PC-9 (cell line): ENCODE measurements at regions not wholly inside any gene's neighbourhood (a gene's known extent, or its start where the extent isn't known, plus 50 kb on each side); places are given as distances from the start of the nearest gene placed in this dataset.

ENCODE experiments used
- BruUV-seq: library from RNA; stranded (reverse); fragments of 400-500 nt; replicated peaks from 2 replicates; lab custom pipeline; 2021; lab: Mats Ljungman, UMichigan
- CTCF ChIA-PET: fragments of 300-600 bp; sonication (Branson Sonifier 250); formaldehyde crosslinking; loops from one replicate; lab custom pipeline; 2022; ENCODE audit warnings: antibody characterized with exemption; lab: Charles Lee
- POLR2A ChIA-PET: fragments of 300-600 bp; sonication (Branson Sonifier 250); formaldehyde crosslinking; loops from one replicate; lab custom pipeline; 2022; ENCODE audit warnings: antibody characterized with exemption; ENCODE audit not compliant: unreplicated experiment; lab: Charles Lee
- DNase-seq, 2 experiments: peaks; one replicate each; pipeline versions ENCODE4 v3.0.0 to v3.0.0-alpha.2; 2015 to 2022; ENCODE audit warnings: mixed read lengths in 1 of 2
- H2AFZ ChIP-seq: fragments of 200-600 bp; sonication (generic); 2 replicates; pipeline ENCODE4 v1.8.1; 2017; ENCODE audit warnings: antibody characterized with exemption
- H3F3A ChIP-seq: fragments of 200-600 bp; sonication (generic); 2 replicates; pipeline ENCODE4 v1.8.1; 2017; ENCODE audit warnings: antibody characterized with exemption, mild to moderate bottlenecking, low read depth; ENCODE audit not compliant: insufficient read depth
- H3K27ac ChIP-seq: fragments of 200-600 bp; sonication (generic); 2 replicates; pipeline ENCODE4 v1.6.1; 2016; ENCODE audit warnings: mixed run types
- H3K27me3 ChIP-seq: fragments of 200-600 bp; sonication (generic); 2 replicates; pipeline ENCODE4 v1.6.1; 2016; ENCODE audit warnings: low read depth, mixed run types; ENCODE audit not compliant: insufficient read depth
- H3K36me3 ChIP-seq: fragments of 200-600 bp; sonication (generic); 2 replicates; pipeline ENCODE4 v1.6.1; 2016; ENCODE audit warnings: low read depth, mixed run types
- H3K4me1 ChIP-seq: fragments of 200-600 bp; sonication (generic); replicated peaks from 2 replicates; pipeline ENCODE4 v1.6.1; 2016; ENCODE audit warnings: mixed run types; ENCODE audit not compliant: insufficient read depth
- H3K4me2 ChIP-seq: fragments of 200-600 bp; sonication (generic); 2 replicates; pipeline ENCODE4 v1.6.1; 2017; ENCODE audit warnings: mixed run types
- H3K4me3 ChIP-seq: fragments of 200-600 bp; sonication (generic); 2 replicates; pipeline ENCODE4 v1.6.1; 2016; ENCODE audit warnings: mixed run types
- H3K79me2 ChIP-seq: fragments of 200-600 bp; sonication (generic); 2 replicates; pipeline ENCODE4 v1.6.1; 2017; ENCODE audit warnings: low read depth, mixed run types
- H3K9me2 ChIP-seq: fragments of 200-600 bp; sonication (generic); 2 replicates; pipeline ENCODE4 v1.8.1; 2017; ENCODE audit warnings: mild to moderate bottlenecking; ENCODE audit not compliant: insufficient read depth
- H3K9me3 ChIP-seq: fragments of 200-600 bp; sonication (generic); 2 replicates; pipeline ENCODE4 v1.8.1; 2016; ENCODE audit warnings: low read depth; ENCODE audit not compliant: insufficient read depth
- H4K20me1 ChIP-seq: fragments of 200-600 bp; sonication (generic); 2 replicates; pipeline ENCODE4 v1.8.1; 2017; ENCODE audit not compliant: insufficient read depth
- CTCF ChIP-seq: fragments of 200-600 bp; sonication (generic); conservative IDR thresholded peaks from 2 replicates; pipeline ENCODE4 v1.6.1; 2017; ENCODE audit warnings: mixed run types, antibody characterized with exemption, mild to moderate bottlenecking, moderate library complexity
- EZH2 ChIP-seq: fragments of 200-600 bp; sonication (generic); IDR thresholded peaks from 2 replicates; pipeline ENCODE4 v1.8.0; 2017; ENCODE audit warnings: antibody characterized with exemption, low read depth
- intact Hi-C: fragments of 100-400 bp; cut with micrococcal nuclease; formaldehyde crosslinking; loops from one replicate; pipeline ENCODE4 v1.10.0; 2022; ENCODE audit not compliant: unreplicated experiment

GRCh38 chr7:47724335-47724982, 142.5 kb upstream of the TNS3 start:
- H3K79me2 ChIP-seq, result no peaks in the 10 kb centered on the region
- peak overlapping the region; percentile 16; the same call in 1 of the 2 replicates for H3K4me3 ChIP-seq
- peak overlapping the region; percentile 94 for H3K27ac ChIP-seq
- no peaks in the 10 kb centered on the region for H3K9me3 ChIP-seq
- ChIA-PET CTCF (no interaction called here), POLR2A (interaction anchor here (1.0 kb wide), 1 partner anchor 39 kb away, joined by 3 read pairs; no protein-coding TSS in a partner anchor)
- peaks cover 30% of the 10 kb centered on the region for H3K4me1 ChIP-seq
- DNase-seq, result peak; percentile 67 to 90
- H2AFZ ChIP-seq, result no peak overlapping the region
- H4K20me1 ChIP-seq, result no peaks in the 10 kb centered on the region
- intact Hi-C loops, result loop anchor here (1.0 kb wide), 1 partner anchor 31 kb away; no protein-coding TSS in a partner anchor
- no peaks in the 10 kb centered on the region for H3K27me3 ChIP-seq
- TF ChIP-seq CTCF, result no peak
- TF ChIP-seq EZH2, result no peak
- no peaks in the 10 kb centered on the region for H3K9me2 ChIP-seq
- no TSS peak for BruUV-seq
- H3K36me3 ChIP-seq, result no peaks in the 10 kb centered on the region
- H3F3A ChIP-seq, result peaks cover 26% of the 10 kb centered on the region
- peak overlapping the region; percentile 67 for H3K4me2 ChIP-seq

GRCh38 chr7:47722126-47722525, 140.2 kb upstream of the TNS3 start:
- intact Hi-C loops, result no loop called here
- CTCF ChIA-PET, result no interaction called here

DNA sequence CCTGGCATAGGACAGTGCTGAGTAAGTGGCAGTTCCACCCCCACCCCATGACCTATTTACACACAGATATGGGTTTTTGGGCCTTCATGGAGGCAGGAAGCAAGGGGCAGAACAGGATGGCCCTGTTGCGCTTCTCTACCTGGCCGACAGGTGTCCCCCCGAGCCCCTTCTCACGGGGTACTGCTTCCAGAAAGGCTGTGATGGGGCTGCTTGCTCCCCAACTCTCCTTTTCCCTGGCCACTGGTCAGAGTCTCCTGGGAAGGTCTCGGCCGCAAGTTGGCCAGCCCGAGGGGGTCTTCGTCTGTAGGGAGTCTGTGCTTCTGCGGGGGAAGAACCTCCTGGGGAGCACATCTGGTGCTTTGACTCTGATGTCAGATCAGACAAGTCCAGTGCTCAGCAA, 139.8 kb upstream of the TNS3 start:
- no peak overlapping the region for H3K27ac ChIP-seq
- CTCF ChIA-PET, result no interaction called here
- POLR2A ChIA-PET, result no interaction called here

More at GRCh38 chr7:47722126-47722525, 140.2 kb upstream of the TNS3 start:
- no peak overlapping the region for H3K4me3 ChIP-seq
- TF ChIP-seq EZH2, result no peak
- TF ChIP-seq CTCF, result no peak
- H3K9me2 ChIP-seq, result no peaks in the 10 kb centered on the region
- no peaks in the 10 kb centered on the region for H3K9me3 ChIP-seq
- H3K36me3 ChIP-seq, result no peaks in the 10 kb centered on the region
- no peaks in the 10 kb centered on the region for H4K20me1 ChIP-seq
- H3K4me1 ChIP-seq, result peaks cover 30% of the 10 kb centered on the region
- H3K79me2 ChIP-seq, result no peaks in the 10 kb centered on the region
- DNase-seq, result no peak
- BruUV-seq, result no TSS peak
- no peak overlapping the region for H3K4me2 ChIP-seq
- peaks cover 26% of the 10 kb centered on the region for H3F3A ChIP-seq
- no peak overlapping the region for H3K27ac ChIP-seq
- H2AFZ ChIP-seq, result no peak overlapping the region
- no peaks in the 10 kb centered on the region for H3K27me3 ChIP-seq
- POLR2A ChIA-PET, result no interaction called here

More for the DNA sequence above, 139.8 kb upstream of the TNS3 start:
- BruUV-seq, result no TSS peak
- Histone ChIP-seq H3F3A (peaks cover 26% of the 10 kb centered on the region), H2AFZ (no peak overlapping the region), H3K79me2 (no peaks in the 10 kb centered on the region), H3K4me1 (peaks cover 29% of the 10 kb centered on the region), H3K4me2 (no peak overlapping the region), H3K27me3 (no peaks in the 10 kb centered on the region), H3K9me3 (no peaks in the 10 kb centered on the region), H3K36me3 (no peaks in the 10 kb centered on the region), H4K20me1 (no peaks in the 10 kb centered on the region), H3K9me2 (no peaks in the 10 kb centered on the region), H3K4me3 (no peak overlapping the region)
- TF ChIP-seq CTCF (no peak), EZH2 (no peak)
- intact Hi-C loops, result no loop called here
- DNase-seq, result no peak
